H1 (cell line): ENCODE measurements at regions not wholly inside any gene's neighbourhood (a gene's known extent, or its start where the extent isn't known, plus 50 kb on each side); places are given as distances from the start of the nearest gene placed in this dataset.

Experiments
- CTCF ChIA-PET: fragments of 300-600 bp; sonication (Branson Sonifier 250); formaldehyde crosslinking; loops from one replicate; lab custom pipeline; 2021; ENCODE audit not compliant: partially characterized antibody; lab: Charles Lee
- POLR2A ChIA-PET: fragments of 300-600 bp; sonication (Branson Sonifier 250); formaldehyde crosslinking; loops from one replicate; lab custom pipeline; 2021; ENCODE audit warnings: inconsistent platforms; ENCODE audit not compliant: partially characterized antibody; lab: Charles Lee
- DNase-seq, 2 experiments: peaks; one replicate each; pipeline versions ENCODE4 v3.0.0 to v3.0.0-alpha.2; 2010 to 2022; ENCODE audit warnings: low spot score in 2 of 2, low read depth in 1 of 2, mixed read lengths in 1 of 2
- FAIRE-seq: peaks from 2 replicates; lab custom pipeline; 2011; peaks lifted over from hg19 to GRCh38; lab: Jason Lieb, UNC
- H2AFZ ChIP-seq: 2 replicates; pipeline ENCODE4 v1.8.1; 2012; ENCODE audit warnings: low read length, inconsistent platforms
- H2AK5ac ChIP-seq: 2 replicates; pipeline ENCODE4 v1.6.1; 2013; ENCODE audit warnings: low read depth, low read length
- H2BK120ac ChIP-seq: replicated peaks from 2 replicates; pipeline ENCODE3; 2013; ENCODE audit warnings: low read depth, low read length, inconsistent platforms
- H2BK12ac ChIP-seq: 2 replicates; pipeline ENCODE4 v1.6.1; 2013; ENCODE audit warnings: low read depth, low read length
- H2BK15ac ChIP-seq: 2 replicates; pipeline ENCODE4 v1.6.1; 2013; ENCODE audit warnings: low read length
- H2BK20ac ChIP-seq: 2 replicates; pipeline ENCODE4 v1.6.1; 2013; ENCODE audit warnings: low read length
- H2BK5ac ChIP-seq: 2 replicates; pipeline ENCODE4 v1.6.1; 2013; ENCODE audit warnings: low read depth, low read length
- H3K14ac ChIP-seq: 2 replicates; pipeline ENCODE4 v1.6.1; 2013; ENCODE audit warnings: inconsistent platforms; ENCODE audit not compliant: insufficient read length
- H3K18ac ChIP-seq: 2 replicates; pipeline ENCODE4 v1.6.1; 2013; ENCODE audit warnings: low read length; ENCODE audit errors: extremely low read depth
- H3K23ac ChIP-seq: 2 replicates; pipeline ENCODE4 v1.6.1; 2013; ENCODE audit warnings: inconsistent platforms; ENCODE audit not compliant: insufficient read length
- H3K23me2 ChIP-seq: 2 replicates; pipeline ENCODE4 v1.6.1; 2013; ENCODE audit warnings: low read depth, low read length
- H3K27ac ChIP-seq: 2 replicates; pipeline ENCODE4 v1.6.1; 2011; ENCODE audit warnings: low read depth, low read length, inconsistent platforms
- H3K27me3 ChIP-seq, 4 experiments: replicated peaks in 1 of 4; 1 replicate in 1 of 4; 2 replicates in 3 of 4; pipeline versions ENCODE4 v1.6.1 to v1.8.1; 2011 to 2013; ENCODE audit warnings: low read length in 3 of 4, mild to moderate bottlenecking in 3 of 4, inconsistent platforms in 2 of 4, mixed read lengths in 2 of 4, moderate library complexity in 1 of 4; ENCODE audit not compliant: control insufficient read depth in 3 of 4, insufficient read depth in 3 of 4; ENCODE audit errors: extremely low read depth in 1 of 4
- H3K36me3 ChIP-seq, 4 experiments: 2 replicates each; pipeline versions ENCODE4 v1.6.1 to v1.8.1; 2011 to 2013; ENCODE audit warnings: mild to moderate bottlenecking in 4 of 4, low read length in 3 of 4, moderate library complexity in 2 of 4, control low read depth in 1 of 4, inconsistent platforms in 1 of 4; ENCODE audit not compliant: insufficient read depth in 4 of 4, control insufficient read depth in 2 of 4
- H3K4ac ChIP-seq: replicated peaks from 2 replicates; pipeline ENCODE3; 2013; ENCODE audit warnings: low read length, low read depth, mixed read lengths, inconsistent platforms; ENCODE audit not compliant: insufficient read length
- H3K4me1 ChIP-seq, 4 experiments: replicated peaks in 1 of 4; 1 replicate in 1 of 4; 2 replicates in 3 of 4; pipeline versions ENCODE4 v1.6.1 to v1.8.1; 2011 to 2013; ENCODE audit warnings: low read length in 3 of 4, inconsistent platforms in 2 of 4, mixed read lengths in 1 of 4; ENCODE audit not compliant: insufficient read depth in 4 of 4, control insufficient read depth in 3 of 4
- H3K4me2 ChIP-seq, 2 experiments: 2 replicates each; pipeline versions ENCODE4 v1.6.1 to v1.8.1; 2011 to 2013; ENCODE audit warnings: low read depth in 2 of 2, low read length in 2 of 2, control low read depth in 1 of 2, inconsistent platforms in 1 of 2, mild to moderate bottlenecking in 1 of 2; ENCODE audit not compliant: insufficient read depth in 1 of 2
- H3K4me3 ChIP-seq, 4 experiments: fragments of 200-600, 300-600 bp in 1 of 4; sonication (generic), shearing (Covaris generic), sonication (Bioruptor Twin) in 1 of 4; 2 replicates each; pipeline versions ENCODE4 v1.5.1 to v1.8.1; 2011 to 2016; ENCODE audit warnings: low read length in 4 of 4, low read depth in 3 of 4, control low read depth in 2 of 4, inconsistent platforms in 2 of 4, mild to moderate bottlenecking in 2 of 4, mixed read lengths in 1 of 4, moderate library complexity in 1 of 4; ENCODE audit not compliant: insufficient read depth in 2 of 4; ENCODE audit errors: extremely low read depth in 1 of 4
- H3K56ac ChIP-seq: replicated peaks from 2 replicates; pipeline ENCODE3; 2013; ENCODE audit warnings: low read depth, mild to moderate bottlenecking, mixed read lengths, low read length, inconsistent platforms; ENCODE audit not compliant: insufficient read length
- H3K79me1 ChIP-seq: 2 replicates; pipeline ENCODE4 v1.6.1; 2013; ENCODE audit warnings: low read depth, low read length, control low read depth
- H3K79me2 ChIP-seq, 2 experiments: 2 replicates each; pipeline versions ENCODE4 v1.6.1 to v1.8.1; 2012 to 2013; ENCODE audit warnings: low read length in 2 of 2, mild to moderate bottlenecking in 2 of 2, inconsistent platforms in 1 of 2; ENCODE audit not compliant: insufficient read depth in 2 of 2, control insufficient read depth in 1 of 2
- H3K9ac ChIP-seq, 4 experiments: replicated peaks in 1 of 4; 1 replicate in 1 of 4; 2 replicates in 3 of 4; pipeline versions ENCODE4 v1.6.1 to v1.8.1; 2011 to 2013; ENCODE audit warnings: low read depth in 3 of 4, low read length in 3 of 4, control low read depth in 2 of 4, mild to moderate bottlenecking in 2 of 4, moderate library complexity in 2 of 4, inconsistent platforms in 1 of 4; ENCODE audit errors: extremely low read depth in 1 of 4
- H3K9me3 ChIP-seq, 2 experiments: 2 replicates each; pipeline versions ENCODE4 v1.6.1 to v1.8.1; 2012 to 2013; ENCODE audit warnings: mild to moderate bottlenecking in 2 of 2, moderate library complexity in 2 of 2, control low read depth in 1 of 2, inconsistent platforms in 1 of 2, low read depth in 1 of 2, low read length in 1 of 2, mixed read lengths in 1 of 2; ENCODE audit not compliant: insufficient read depth in 2 of 2
- H4K20me1 ChIP-seq, 2 experiments: replicated peaks in 1 of 2; 2 replicates each; pipeline versions ENCODE3 to v1.8.1; 2011 to 2013; ENCODE audit warnings: inconsistent platforms in 2 of 2, low read length in 2 of 2, mild to moderate bottlenecking in 1 of 2; ENCODE audit not compliant: insufficient read depth in 2 of 2, control insufficient read depth in 1 of 2
- H4K5ac ChIP-seq: 2 replicates; pipeline ENCODE4 v1.6.1; 2013; ENCODE audit warnings: low read length, low read depth, mixed read lengths, inconsistent platforms; ENCODE audit not compliant: insufficient read length
- H4K8ac ChIP-seq: 2 replicates; pipeline ENCODE4 v1.8.0; 2013; ENCODE audit warnings: mild to moderate bottlenecking, moderate library complexity, low read length, inconsistent platforms; ENCODE audit not compliant: insufficient read depth; ENCODE audit errors: extremely low read depth
- H4K91ac ChIP-seq: replicated peaks from 2 replicates; pipeline ENCODE3; 2013; ENCODE audit warnings: low read length, mixed read lengths, inconsistent platforms; ENCODE audit not compliant: insufficient read length
- BCL11A ChIP-seq, 2 experiments: IDR thresholded peaks; one replicate each; pipeline ENCODE4 v1.6.1; 2011; ENCODE audit warnings: low read depth in 2 of 2, low read length in 2 of 2, mild to moderate bottlenecking in 2 of 2
- EGR1 ChIP-seq: IDR thresholded peaks from 2 replicates; pipeline ENCODE4 v1.6.1; 2011; ENCODE audit warnings: low read depth, low read length, borderline replicate concordance
- KDM4A ChIP-seq: IDR thresholded peaks from one replicate; pipeline ENCODE4 v1.7.1; 2012; ENCODE audit warnings: low read depth, mild to moderate bottlenecking, moderate library complexity, low read length, inconsistent platforms; ENCODE audit not compliant: severe bottlenecking
- RBBP5 ChIP-seq: IDR thresholded peaks from 2 replicates; pipeline ENCODE4 v1.7.1; 2012; ENCODE audit warnings: low read depth, mild to moderate bottlenecking, inconsistent platforms, low read length, moderate library complexity, borderline replicate concordance
- SIX5 ChIP-seq: IDR thresholded peaks from 2 replicates; pipeline ENCODE4 v1.6.1; 2011; ENCODE audit warnings: mild to moderate bottlenecking, low read depth, low read length
- SP4 ChIP-seq: IDR thresholded peaks from 2 replicates; pipeline ENCODE4 v1.6.1; 2012; ENCODE audit warnings: low read length, inconsistent platforms
- SUZ12 ChIP-seq: fragments of 200-600 bp; sonication (generic); IDR thresholded peaks from 2 replicates; pipeline ENCODE4 v1.6.1; 2012; ENCODE audit warnings: mild to moderate bottlenecking, inconsistent platforms, low read length, moderate library complexity, mixed read lengths
- TCF12 ChIP-seq: IDR thresholded peaks from 2 replicates; pipeline ENCODE4 v1.6.1; 2011; ENCODE audit warnings: low read depth, mild to moderate bottlenecking, low read length
- WGBS, 2 experiments: shearing (Covaris generic) in 1 of 2; methylation state at CpG; one replicate each; pipeline versions ENCODE4 v1.1.6 to v1.1.7; 2013 to 2015; ENCODE audit warnings: low lambda C conversion rate in 2 of 2, mixed read lengths in 2 of 2, inconsistent platforms in 1 of 2, low coverage in 1 of 2, missing lambda C conversion rate in 1 of 2; ENCODE audit not compliant: insufficient replicate concordance in 2 of 2, insufficient coverage in 1 of 2, insufficient read length in 1 of 2; ENCODE audit errors: extremely low coverage in 1 of 2, missing lambda C conversion rate in 1 of 2; 5-methylcytosine and 5-hydroxymethylcytosine counted together
- TF ChIP-seq, protein P1 (sequence below): IDR thresholded peaks from 2 replicates; pipeline ENCODE4 v1.6.1; 2012; ENCODE audit warnings: inconsistent platforms

DNA sequence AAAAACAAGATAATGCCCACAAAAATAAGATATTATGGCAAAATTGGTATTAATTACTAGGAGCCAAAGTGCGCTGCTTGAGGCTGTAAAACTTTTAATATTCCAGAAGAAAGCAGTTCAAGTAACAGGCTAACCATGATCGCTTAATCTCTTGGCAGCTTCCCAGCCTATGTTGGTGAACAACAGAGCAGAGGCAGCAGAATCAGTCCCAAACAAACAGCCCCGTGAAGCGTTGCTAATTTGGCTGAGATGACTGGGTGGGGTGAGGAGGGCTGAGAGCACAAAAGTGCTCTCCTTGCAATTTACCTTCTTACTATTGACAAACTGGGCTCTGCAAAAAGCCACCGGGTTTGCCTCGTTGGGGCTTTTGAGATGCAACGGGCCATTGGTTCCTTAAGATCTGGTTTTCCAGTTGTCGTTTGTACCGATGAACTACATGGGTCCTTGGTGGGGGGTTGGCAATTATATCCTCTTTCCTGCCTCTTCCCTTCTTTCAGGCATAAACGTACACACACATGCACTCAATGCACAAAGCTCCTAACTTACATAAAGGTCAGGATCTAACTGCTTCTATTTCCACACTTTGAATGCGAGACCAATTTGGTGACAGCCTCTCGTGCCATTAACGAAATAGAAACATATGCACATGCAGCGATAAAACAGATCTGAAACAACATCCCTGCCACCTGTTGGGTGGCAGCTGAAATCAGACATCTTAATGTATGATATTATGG lies 407.6 kb upstream of the CADM1 start:
- Histone ChIP-seq H3K4me3 (no peak overlapping the region), H3K23me2 (no peaks in the 10 kb centered on the region), H2BK5ac (no peak overlapping the region), H4K91ac (no peak overlapping the region), H3K9ac (no peak overlapping the region), H2BK12ac (no peak overlapping the region), H2AK5ac (no peak overlapping the region), H3K27me3 (no peaks in the 10 kb centered on the region), H3K14ac (no peak overlapping the region), H3K4me2 (no peak overlapping the region), H2AFZ (no peak overlapping the region), H4K8ac (no peak overlapping the region), H3K27ac (no peak overlapping the region), H4K20me1 (no peaks in the 10 kb centered on the region), H2BK20ac (no peak overlapping the region), H3K18ac (no peak overlapping the region), H3K79me1 (no peaks in the 10 kb centered on the region), H3K4me1 (no peaks in the 10 kb centered on the region), H3K4ac (no peak overlapping the region), H2BK15ac (no peak overlapping the region), H2BK120ac (no peak overlapping the region), H3K23ac (no peak overlapping the region), H3K36me3 (no peaks in the 10 kb centered on the region), H3K79me2 (no peaks in the 10 kb centered on the region), H3K9me3 (no peaks in the 10 kb centered on the region), H3K56ac (no peak overlapping the region), H4K5ac (no peak overlapping the region)
- ChIA-PET CTCF (interaction anchor here (0.9 to 2.5 kb wide), 18 partner anchors 9 to 397 kb away, joined by 3 to 19 read pairs (median 4); no protein-coding TSS in a partner anchor), POLR2A (interaction anchor here (0.6 kb wide), 1 partner anchor 619 kb away, joined by 3 read pairs; no protein-coding TSS in a partner anchor)
- no peak for TF ChIP-seq SUZ12
- TF ChIP-seq BCL11A (IDR thresholded peaks at IDR 0.05; ENCODE audit: low read depth in 2 of 2, low read length in 2 of 2) = no peak
- TF ChIP-seq KDM4A = no peak
- TF ChIP-seq TCF12 = no peak
- TF ChIP-seq SP4 = no peak
- no peak for TF ChIP-seq SIX5
- no peak for TF ChIP-seq RBBP5
- no peak for TF ChIP-seq EGR1
- TF ChIP-seq, protein P1, sequence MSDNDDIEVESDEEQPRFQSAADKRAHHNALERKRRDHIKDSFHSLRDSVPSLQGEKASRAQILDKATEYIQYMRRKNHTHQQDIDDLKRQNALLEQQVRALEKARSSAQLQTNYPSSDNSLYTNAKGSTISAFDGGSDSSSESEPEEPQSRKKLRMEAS = no peak
- DNase-seq = no peak
- no peak for FAIRE-seq
- WGBS, 2 experiments = 91% methylated on average over 14 of the region's 14 CpGs; no CpG with 5 or more reads in 1 of the 2 experiments
